ENCODE measurements at regions not wholly inside any gene's neighbourhood (a gene's known extent, or its start where the extent isn't known, plus 50 kb on each side); places are given as distances from the start of the nearest gene placed in this dataset.
"Not testable (repeated sequence)": the region's sequence is repeated elsewhere in the genome, so short reads cannot be mapped to it uniquely, and the experiment has no call there.

DNA sequence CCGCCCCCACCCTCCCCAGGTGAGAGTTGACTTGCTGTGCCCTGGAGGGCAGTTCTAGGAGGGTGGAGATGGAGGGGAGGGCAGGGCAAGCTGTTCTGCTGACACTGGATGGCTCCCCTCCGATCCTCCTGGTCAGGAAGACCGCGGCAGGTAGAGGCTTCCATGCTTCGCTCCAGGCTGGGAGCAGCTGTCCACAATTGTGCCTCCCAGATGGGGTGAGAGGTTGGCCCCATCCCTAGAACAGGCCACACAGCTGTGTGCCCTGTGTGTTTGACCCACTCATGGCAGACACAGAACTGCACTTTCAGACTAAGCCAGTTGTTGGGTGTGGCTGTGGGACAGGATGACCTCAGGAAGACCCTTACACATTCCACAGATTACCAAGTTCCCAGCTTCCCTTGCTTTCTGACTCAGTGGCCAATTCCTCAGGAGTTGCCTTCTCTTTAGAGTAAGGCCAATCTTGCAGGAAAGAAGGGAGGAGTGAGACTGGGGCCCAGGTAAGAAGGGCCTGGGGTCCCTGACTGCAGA is 72.1 kb upstream of the HSPA9 start:
- no peak for DNase-seq

DNA sequence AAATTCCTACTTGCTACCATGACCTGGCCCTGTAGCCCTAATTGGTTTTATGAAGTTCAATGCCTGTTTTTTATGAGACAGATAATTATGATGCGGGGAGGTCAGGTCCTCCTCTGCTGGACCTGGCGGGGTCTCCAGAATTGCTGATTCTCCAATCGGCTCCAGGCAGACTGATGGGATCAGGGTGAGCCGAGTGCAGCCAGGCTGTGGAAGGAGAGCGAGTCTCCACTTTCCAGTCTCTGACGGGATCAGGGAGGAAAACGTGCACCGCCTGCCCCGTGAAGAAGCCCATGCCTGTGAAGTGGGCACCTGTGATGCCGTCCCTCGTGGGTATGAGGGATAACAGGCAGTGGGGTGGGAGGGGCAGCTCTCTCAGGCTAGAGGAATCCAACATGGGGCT is 71.5 kb upstream of the HSPA9 start:
- no peak for DNase-seq

DNA sequence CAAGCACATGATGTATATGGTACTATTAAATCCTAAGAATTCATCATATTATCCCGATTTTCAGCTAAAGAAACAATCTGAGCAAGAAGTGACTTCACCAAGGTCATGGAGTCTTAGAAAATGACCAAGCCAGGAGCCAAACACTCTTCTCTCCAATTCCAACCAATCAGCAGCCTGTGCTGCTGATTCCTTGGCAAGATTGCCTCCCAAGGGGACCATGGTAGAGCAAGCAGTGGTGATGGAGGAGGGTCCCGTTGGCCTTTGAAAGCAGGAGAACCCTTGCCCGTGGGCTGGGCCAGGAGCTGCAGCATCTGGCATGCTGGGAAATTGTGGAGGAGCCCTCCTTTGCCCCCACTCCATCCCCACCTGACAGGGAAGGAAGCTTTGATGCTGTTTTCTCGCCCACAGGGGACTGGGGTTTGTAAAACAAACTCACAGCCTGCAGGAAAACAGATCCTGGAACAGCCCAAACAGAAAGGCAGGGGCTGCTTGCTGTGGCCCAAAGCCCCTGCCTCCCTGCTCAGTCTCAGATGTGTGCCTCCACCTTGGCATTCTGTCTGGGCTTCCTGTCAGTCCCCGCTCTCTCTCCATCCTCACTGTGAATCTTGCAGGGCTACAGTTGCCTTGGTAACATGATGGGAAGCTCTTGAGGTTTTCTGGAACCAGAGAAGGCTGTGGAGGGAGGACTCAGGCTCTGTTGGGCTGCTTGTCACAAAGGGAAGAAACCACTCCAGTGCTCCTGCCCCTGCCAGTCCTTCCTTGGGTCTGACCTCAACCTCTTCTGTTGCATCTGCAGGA is 70.8 kb upstream of the HSPA9 start:
- DNase-seq, result no peak

DNA sequence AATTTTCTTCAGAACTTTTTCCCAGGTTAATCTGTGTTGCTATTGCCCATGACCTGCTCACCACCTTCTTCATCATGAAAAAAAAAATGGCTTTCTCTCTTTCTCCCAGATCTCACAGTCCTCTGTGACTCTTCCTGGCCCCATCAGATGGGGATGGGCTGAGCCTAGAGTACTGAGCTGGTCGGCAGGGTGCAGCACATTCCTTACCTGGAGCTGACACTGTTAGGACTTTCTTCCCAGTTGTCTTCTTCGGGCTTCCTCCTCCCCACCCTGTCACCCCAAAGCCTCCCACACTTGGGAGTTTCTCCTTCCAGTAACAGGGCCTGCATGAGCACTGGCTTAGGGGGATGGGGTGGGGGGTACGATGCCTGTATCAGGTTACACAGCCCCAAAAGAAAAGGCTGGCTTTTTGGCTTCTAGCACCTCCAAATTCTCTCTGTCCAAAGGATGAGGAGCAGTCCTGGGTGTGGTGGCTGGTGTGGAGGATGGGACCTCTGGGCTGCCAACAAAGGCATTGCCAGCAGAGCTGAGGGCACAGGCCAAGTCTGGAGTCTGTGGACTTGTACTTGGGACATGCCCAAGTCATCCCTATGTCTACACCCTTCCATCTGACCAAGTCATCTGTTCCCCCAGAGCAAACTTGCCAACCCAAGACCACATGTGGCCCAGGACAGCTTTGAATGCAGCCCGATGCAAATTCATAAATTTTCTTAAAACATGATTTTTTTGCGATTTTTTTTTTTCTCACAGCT is 68.0 kb upstream of the HSPA9 start:
- no peak for DNase-seq

DNA sequence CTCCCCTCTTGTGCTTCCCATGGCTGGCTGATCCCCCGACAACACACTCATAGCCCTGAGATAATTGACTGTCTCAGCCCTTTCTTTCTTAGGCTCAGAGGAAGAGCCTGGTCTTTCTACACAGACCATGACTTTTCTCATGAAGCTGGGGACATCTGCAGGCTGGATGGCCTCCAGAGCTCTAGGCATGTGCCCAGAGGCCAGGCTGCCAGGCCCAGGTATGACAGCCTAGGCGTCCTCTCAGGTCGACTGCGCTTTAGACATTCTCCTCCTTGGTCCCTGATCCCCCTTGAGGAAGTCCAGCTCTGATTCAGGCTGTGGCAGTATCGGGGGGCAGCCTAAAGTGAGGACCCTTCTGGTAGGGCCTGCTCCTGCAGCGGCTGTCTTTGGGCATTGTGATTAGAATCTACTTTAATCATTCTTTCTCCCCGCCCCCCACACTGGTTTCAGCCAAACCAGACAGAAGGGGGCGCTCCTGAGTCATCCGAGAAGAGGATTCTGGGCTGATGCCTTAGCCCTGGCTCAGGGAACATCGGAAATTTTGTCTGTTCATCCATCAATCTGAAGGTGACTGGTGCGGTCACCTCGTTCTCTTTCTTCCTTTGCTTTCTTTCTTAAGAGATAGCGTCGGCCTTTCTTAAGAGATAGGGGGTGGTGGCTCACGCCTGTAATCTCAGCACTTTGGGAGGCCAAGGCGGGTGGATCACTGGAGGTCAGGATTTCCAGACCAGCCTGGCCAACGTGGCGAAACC is 66.5 kb upstream of the HSPA9 start:
- peak; percentile 58 for DNase-seq

DNA sequence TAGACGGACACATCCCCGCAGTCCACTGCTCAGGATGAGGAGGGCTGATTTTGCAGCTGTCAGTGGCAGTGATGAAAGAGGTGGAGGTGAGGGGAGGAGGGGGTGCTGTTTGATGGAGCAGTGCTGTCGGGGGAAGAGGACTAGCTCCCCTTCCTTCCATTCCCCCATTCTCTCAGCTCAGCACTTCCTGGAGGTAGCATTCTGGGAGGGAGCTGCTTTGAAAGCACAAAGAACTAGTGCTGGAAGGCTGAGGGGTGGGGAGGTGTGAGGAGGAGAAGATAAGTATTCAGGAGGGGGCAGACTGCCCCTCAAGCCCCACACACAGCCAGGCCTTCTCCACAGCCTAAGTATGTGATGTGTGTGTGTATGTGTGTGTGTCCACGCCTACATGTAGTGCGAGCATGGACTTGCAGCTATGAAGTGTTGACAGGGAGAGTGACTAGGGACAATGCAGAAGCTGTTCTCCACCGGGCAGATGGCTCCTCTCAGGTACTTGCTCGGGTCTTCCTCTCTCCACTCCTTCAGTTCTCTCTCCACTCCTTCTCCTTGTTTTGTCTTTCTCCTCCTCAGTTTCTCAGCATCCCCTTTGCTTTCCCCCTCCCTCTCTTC is 65.5 kb upstream of the HSPA9 start:
- no peak for DNase-seq

DNA sequence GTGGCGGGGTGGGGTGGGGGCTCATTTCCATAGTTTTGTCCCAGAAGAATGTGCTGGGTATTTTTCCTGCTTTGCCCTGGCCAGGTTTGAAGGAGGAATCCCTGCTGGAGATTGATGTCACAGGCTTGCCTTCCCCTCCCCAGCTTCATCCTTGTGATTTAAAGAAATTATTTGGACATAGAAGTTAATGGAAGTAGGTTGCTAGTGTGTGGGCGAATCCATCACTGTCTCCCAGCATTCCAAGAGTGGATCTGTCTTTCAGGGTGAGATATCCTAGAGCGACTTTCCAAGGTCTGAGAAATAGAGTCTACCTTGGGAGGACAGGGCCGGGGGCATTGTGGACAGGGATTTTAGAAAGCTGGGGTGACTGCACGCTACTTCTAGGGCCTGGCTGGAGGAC is 64.9 kb upstream of the HSPA9 start:
- no peak for DNase-seq

DNA sequence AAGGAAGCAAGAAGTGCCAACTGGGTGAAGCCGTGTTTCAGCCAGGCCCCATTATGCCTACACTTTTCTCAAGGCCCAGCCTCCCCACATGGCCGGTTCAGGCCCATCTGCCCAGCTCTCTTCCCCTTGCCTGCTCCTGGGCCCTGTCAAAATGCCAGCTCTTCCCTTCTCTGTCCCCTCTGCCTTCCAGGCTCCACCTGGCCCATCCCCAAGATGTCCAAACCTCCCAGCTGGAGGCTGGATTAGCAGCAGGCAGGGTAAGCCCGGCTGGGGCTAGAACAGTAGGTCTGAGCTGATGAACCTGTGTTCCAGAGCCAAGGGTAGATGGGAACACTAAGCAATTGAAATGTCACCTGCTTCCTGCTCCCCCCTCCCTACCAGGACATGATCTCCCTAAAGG is 64.1 kb upstream of the HSPA9 start:
- DNase-seq, result no peak

DNA sequence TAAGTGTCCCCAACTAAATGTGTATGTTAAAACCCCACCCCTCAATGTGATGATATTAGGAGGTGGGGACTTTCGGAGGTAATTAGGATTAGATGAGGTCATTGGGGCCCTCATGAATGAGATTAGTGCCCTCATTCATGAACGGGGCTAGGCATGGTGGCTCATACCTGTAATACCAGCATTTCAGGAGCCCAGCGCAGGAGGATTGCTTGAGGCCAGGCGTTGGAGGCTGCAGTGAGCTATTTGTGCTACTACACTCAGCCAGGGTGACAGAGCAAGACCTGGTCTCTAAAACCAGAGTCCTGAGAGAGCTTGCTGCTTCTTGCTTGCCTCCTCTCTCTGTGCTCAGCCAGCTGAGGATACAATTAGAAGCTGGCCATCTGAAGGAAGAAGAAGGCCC is 62.1 kb upstream of the HSPA9 start:
- no peak for DNase-seq

DNA sequence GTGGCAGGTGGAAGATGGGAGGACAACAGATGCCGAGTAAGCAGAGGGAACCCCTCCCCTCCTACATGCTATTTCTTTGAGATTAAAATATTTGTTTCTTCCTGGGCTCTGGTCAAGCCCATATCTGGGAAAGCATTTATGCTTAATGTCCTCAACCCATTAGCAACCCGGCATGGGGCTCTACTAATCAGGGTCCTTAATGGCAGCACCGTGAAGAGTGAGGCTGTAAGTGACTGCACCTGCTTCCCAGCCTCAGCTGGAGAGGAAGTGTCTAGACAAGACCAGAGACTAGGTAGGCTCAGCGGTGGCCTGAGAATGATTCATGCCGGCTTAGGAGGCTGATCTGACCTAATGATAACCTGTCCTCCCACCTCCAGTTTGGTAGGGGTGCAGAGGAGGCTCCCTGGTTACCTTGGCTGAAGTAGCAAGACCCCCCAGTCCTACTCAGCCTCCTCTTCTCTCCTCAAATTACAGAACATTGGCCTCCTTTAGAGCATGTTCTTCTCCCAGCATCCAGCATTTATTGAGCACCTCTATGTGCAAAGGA is 61.3 kb upstream of the HSPA9 start:
- DNase-seq, result no peak

DNA sequence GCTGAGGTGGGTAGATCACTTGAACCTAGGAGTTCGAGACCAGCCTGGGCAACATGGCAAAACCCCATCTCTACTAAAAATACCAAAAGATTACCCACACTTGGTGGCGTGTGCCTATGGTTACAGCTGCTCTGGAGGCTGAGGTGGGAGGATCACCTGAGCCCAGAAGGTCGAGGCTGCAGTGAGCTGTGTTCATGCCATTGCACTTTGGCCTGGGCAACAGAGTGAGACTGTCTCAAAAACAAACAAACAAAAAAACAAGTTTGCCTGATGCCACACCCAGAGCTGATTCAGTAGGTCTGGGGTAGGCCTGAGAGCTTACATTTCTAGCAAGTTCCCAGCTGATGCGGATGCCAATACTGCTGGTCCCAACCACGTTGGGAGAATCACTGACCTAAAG is 60.5 kb upstream of the HSPA9 start:
- no peak for DNase-seq

DNA sequence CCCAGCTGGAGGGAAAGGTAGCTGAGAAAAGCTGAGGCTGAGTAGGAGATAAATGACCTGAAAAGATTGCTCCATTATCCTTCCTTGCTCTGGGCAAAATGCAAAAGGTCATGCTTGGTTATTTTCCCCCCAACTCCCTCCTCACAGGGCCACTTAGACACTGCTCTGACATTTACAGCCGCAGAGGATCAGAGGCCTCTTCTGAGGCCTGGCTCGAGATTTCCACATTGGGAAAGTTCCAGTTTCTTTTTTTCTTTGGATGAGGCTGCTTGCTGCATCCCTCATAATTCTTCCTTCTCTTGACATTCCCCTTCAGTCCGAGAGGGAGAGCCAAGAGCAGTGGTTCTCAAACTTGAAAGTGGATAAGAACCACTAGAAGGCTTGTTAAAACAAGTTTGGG is 60.1 kb upstream of the HSPA9 start:
- no peak for DNase-seq

DNA sequence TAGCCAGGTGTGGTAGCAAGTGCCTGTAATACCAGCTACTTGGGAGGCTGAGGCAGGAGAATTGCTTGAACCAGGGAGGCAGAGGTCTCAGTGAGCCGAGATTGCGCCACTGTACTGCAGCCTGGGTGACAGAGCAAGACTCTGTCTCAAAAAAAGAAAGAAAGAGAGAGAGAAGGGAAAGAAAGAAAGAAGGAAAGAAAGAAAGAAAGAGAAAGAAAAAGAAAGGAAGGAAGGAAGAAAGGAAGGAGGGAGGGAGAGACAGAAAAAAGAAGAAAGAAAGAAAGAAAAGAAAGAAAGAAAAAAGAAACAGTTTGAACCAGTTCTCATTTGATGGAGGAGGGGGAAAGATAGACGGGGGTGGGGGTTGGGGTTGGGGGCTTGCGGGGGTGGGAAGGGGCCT is 59.6 kb upstream of the HSPA9 start:
- not testable (repeated sequence) for DNase-seq

DNA sequence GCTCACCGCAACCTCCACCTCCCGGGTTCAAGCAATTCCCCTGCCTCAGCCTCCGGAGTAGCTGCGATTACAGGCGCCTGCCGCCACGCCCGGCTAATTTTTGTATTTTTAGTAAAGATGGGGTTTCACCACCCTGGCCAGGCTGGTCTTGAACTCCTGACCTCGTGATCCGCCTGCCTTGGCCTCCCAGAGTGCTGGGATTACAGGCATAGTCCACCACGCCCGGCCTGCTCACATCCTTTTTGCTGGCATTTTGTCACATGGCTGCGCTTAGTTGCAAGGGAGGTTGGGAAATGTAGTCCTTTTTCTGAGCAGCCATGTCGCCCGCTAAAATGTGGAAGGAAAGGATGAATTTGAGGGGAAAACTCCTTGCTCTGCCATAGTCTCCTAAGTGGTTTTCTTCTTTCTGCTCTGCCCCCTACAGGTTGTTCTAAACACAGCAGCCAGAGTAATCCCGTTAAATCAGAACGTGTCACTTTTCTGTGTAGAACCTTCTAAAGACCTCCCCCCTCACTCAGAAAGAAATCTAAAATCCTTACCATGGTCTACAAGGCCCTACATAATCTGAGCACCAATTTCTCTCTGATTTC is 57.8 kb upstream of the HSPA9 start:
- no peak for DNase-seq

DNA sequence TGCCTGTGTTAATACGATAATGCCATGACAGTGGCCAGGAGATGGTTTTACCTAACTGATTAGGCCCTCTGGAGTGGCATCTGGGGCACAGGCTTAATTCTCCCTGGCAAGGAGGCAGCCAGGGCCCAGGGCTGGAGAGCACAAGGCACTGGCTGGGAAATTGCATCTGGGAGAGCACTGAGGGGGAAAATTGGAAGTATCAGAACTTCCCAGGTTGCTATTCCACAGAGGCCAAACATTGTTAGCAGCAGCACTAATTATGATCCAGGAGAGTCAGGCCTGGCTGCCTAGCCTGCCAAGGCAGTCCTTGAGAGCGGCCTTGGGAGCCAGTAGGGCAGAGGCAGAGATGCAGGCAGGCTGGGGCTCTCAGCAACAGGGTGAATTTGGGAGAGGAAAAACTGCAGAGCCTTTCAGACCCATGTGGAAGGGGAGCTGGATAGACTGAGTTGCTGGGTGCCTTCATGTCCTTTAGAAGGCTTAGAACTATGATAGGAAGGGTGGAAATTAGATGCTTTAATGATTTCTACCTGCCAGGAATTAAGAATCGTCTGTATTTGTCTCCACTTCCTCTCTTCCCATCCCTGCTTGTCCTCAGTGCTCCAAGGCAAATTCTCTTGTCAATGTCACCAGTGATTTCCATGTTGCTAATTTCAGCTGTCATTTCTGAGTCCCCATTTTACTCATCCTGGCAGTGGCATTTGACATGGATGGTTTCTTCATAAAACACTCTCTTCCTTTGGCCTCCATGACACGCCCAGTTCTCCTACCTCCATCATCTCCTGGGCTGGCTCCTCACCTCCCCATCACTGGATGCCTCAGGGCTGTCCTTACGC is 56.1 kb upstream of the HSPA9 start:
- DNase-seq, result no peak

DNA sequence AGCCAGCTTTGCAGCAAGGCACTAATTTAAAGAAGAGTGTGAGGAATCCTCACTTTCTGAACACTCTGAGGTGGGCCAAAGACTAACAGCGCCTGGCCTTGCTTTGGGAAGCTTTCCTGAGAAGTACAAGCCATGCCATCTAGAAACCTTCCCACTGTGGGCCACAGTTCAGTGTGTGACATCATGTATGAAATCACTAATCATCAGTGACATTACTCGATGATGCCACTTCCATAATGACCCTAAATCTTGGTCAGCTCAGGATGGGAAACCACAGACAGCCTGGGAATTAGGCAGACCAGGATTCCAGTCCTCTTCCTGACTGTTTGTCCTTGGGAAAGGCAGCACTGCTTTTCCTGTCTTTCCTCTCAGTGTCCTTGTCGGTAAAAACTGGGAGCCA is 54.2 kb upstream of the HSPA9 start:
- no peak for DNase-seq

DNA sequence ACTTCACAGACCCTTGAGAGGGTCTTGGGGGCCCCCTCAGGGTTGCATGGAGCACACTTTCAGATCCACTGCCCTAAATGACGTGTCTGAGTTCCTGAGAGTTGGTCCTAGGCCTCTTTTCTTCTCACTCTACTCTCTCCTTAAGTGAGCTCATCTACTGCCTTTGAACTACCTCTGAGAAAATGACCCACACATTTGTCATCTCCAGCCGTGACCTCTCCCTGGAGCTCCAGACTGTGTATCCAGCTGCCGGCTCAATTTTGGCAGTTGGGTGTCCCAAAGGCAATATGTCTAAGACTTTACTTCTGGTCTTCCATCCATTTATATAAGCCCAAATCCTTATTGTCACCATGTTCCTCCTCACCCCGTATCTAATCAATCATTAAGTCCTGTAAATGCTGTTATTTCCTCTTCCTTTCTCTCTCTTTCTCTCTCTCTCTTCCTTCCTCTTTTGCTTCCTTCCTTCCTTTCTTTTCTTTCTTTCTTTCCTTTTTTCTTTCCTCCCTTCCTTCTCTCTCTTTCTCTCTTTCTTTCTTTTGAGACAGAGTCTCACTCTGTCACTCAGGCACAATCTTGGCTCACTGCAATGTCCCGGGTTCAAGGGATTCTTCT is 51.2 kb upstream of the HSPA9 start:
- no peak for DNase-seq

DNA sequence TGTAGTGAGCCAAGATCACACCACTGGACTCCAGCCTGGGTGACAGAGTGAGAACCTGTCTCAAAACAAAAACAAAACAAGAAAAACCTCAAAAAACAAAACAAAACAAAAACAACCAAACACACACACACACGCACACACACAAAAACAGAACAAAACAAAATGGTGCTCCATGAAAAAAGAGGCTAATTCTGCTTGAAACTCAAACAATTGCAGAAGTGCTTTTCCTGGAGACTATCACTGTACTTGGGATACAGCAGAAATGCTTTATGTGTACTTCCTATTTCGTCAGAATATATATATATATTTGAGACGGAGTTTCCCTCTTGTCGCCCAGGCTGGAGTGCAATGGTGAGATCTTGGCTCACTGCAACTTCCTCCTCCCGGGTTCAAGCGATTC is 49.9 kb upstream of the HSPA9 start:
- no peak for DNase-seq
